ENCODE measurements at regions not wholly inside any gene's neighbourhood (a gene's known extent, or its start where the extent isn't known, plus 50 kb on each side); places are given as distances from the start of the nearest gene placed in this dataset.

GRCh38 chr7:26038201-26038990 is 113.6 kb upstream of the NFE2L3 start:
- no peaks in the 10 kb centered on the region for H3K27me3 ChIP-seq (ENCODE audit: low read depth, low read length)
- no peak overlapping the region for H3K4me2 ChIP-seq (ENCODE audit: low read length)
- H3K36me3 ChIP-seq (replicated peaks; ENCODE audit: low read depth, low read length), result no peaks in the 10 kb centered on the region
- TF ChIP-seq, protein P1, sequence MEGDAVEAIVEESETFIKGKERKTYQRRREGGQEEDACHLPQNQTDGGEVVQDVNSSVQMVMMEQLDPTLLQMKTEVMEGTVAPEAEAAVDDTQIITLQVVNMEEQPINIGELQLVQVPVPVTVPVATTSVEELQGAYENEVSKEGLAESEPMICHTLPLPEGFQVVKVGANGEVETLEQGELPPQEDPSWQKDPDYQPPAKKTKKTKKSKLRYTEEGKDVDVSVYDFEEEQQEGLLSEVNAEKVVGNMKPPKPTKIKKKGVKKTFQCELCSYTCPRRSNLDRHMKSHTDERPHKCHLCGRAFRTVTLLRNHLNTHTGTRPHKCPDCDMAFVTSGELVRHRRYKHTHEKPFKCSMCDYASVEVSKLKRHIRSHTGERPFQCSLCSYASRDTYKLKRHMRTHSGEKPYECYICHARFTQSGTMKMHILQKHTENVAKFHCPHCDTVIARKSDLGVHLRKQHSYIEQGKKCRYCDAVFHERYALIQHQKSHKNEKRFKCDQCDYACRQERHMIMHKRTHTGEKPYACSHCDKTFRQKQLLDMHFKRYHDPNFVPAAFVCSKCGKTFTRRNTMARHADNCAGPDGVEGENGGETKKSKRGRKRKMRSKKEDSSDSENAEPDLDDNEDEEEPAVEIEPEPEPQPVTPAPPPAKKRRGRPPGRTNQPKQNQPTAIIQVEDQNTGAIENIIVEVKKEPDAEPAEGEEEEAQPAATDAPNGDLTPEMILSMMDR (IDR thresholded peaks at IDR 0.05; ENCODE audit: low read depth, low read length), result no peak
- no peak for TF ChIP-seq EZH2phosphoT487 (IDR thresholded peaks at IDR 0.05; ENCODE audit: low read depth)
- no peaks in the 10 kb centered on the region for H3K79me2 ChIP-seq (ENCODE audit: low read length)
- no peaks in the 10 kb centered on the region for H3K4me1 ChIP-seq (ENCODE audit: low read length)
- no peaks in the 10 kb centered on the region for H3K9me3 ChIP-seq (ENCODE audit: insufficient read depth, low read length)
- H3K9ac ChIP-seq (ENCODE audit: low read length), result no peak overlapping the region
- H2AFZ ChIP-seq (ENCODE audit: low read depth, low read length), result no peak overlapping the region
- H3K4me3 ChIP-seq (ENCODE audit: low read length), result no peak overlapping the region
- H4K20me1 ChIP-seq (ENCODE audit: insufficient read depth, low read length), result no peaks in the 10 kb centered on the region
- H3K27ac ChIP-seq (ENCODE audit: low read length), result no peak overlapping the region

DNA sequence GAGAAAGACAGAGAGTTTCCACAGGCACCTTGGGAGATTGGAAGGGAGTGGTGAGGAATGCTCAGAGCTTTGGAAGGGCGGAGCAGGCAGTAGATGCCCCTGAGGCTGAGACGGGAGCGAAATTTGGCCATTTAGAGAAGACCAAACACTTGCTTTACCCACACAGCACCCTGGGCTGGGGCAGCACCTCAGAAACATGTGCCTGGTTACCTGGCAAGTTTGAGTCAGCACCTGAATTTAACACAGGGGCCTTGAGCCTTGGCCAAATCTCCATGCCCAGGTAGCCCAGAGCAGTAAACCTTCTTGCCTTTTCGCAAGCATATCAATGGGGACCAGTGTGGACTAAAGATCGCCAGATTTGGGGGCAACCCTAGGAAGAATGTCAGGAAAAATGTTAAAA is 111.9 kb upstream of the NFE2L3 start:
- Histone ChIP-seq H3K9ac (ENCODE audit: low read length) (no peak overlapping the region), H3K4me3 (ENCODE audit: low read length) (no peak overlapping the region), H2AFZ (ENCODE audit: low read depth, low read length) (no peak overlapping the region), H3K36me3 (replicated peaks; ENCODE audit: low read depth, low read length) (no peaks in the 10 kb centered on the region), H3K4me2 (ENCODE audit: low read length) (no peak overlapping the region), H4K20me1 (ENCODE audit: insufficient read depth, low read length) (no peaks in the 10 kb centered on the region), H3K27me3 (ENCODE audit: low read depth, low read length) (no peaks in the 10 kb centered on the region), H3K79me2 (ENCODE audit: low read length) (no peaks in the 10 kb centered on the region), H3K4me1 (ENCODE audit: low read length) (no peaks in the 10 kb centered on the region), H3K27ac (ENCODE audit: low read length) (no peak overlapping the region), H3K9me3 (ENCODE audit: insufficient read depth, low read length) (no peaks in the 10 kb centered on the region)
- TF ChIP-seq, protein P1 (IDR thresholded peaks at IDR 0.05; ENCODE audit: low read depth, low read length), result no peak
- no peak for TF ChIP-seq EZH2phosphoT487 (IDR thresholded peaks at IDR 0.05; ENCODE audit: low read depth)

GRCh38 chr7:26042237-26042636 is 109.8 kb upstream of the NFE2L3 start:
- H2AFZ ChIP-seq (ENCODE audit: low read depth, low read length), result no peak overlapping the region
- H3K9ac ChIP-seq (ENCODE audit: low read length), result no peak overlapping the region
- no peaks in the 10 kb centered on the region for H4K20me1 ChIP-seq (ENCODE audit: insufficient read depth, low read length)
- H3K79me2 ChIP-seq (ENCODE audit: low read length), result no peaks in the 10 kb centered on the region
- H3K4me1 ChIP-seq (ENCODE audit: low read length), result no peaks in the 10 kb centered on the region
- no peaks in the 10 kb centered on the region for H3K27me3 ChIP-seq (ENCODE audit: low read depth, low read length)
- H3K9me3 ChIP-seq (ENCODE audit: insufficient read depth, low read length), result no peaks in the 10 kb centered on the region
- TF ChIP-seq, protein P1 (IDR thresholded peaks at IDR 0.05; ENCODE audit: low read depth, low read length), result no peak
- TF ChIP-seq EZH2phosphoT487 (IDR thresholded peaks at IDR 0.05; ENCODE audit: low read depth), result no peak
- H3K36me3 ChIP-seq (replicated peaks; ENCODE audit: low read depth, low read length), result no peaks in the 10 kb centered on the region
- no peak overlapping the region for H3K4me3 ChIP-seq (ENCODE audit: low read length)
- H3K4me2 ChIP-seq (ENCODE audit: low read length), result no peak overlapping the region
- H3K27ac ChIP-seq (ENCODE audit: low read length), result no peak overlapping the region

- Histone ChIP-seq H3K9ac (ENCODE audit: low read length) (no peak overlapping the region), H3K4me3 (ENCODE audit: low read length) (no peak overlapping the region), H3K4me1 (ENCODE audit: low read length) (no peaks in the 10 kb centered on the region), H2AFZ (ENCODE audit: low read depth, low read length) (no peak overlapping the region), H3K27ac (ENCODE audit: low read length) (no peak overlapping the region), H4K20me1 (ENCODE audit: insufficient read depth, low read length) (no peaks in the 10 kb centered on the region), H3K9me3 (ENCODE audit: insufficient read depth, low read length) (no peaks in the 10 kb centered on the region), H3K4me2 (ENCODE audit: low read length) (no peak overlapping the region), H3K79me2 (ENCODE audit: low read length) (no peaks in the 10 kb centered on the region), H3K27me3 (ENCODE audit: low read depth, low read length) (no peaks in the 10 kb centered on the region), H3K36me3 (replicated peaks; ENCODE audit: low read depth, low read length) (no peaks in the 10 kb centered on the region)
- TF ChIP-seq EZH2phosphoT487 (IDR thresholded peaks at IDR 0.05; ENCODE audit: low read depth), result no peak
- TF ChIP-seq, protein P1 (IDR thresholded peaks at IDR 0.05; ENCODE audit: low read depth, low read length), result no peak
Observed at GRCh38 chr7:26043801-26044200, 108.2 kb upstream of the NFE2L3 start.

Data from OCI-LY3 (cell line).